Caco-2 (cell line): ENCODE measurements at regions not wholly inside any gene's neighbourhood (a gene's known extent, or its start where the extent isn't known, plus 50 kb on each side); places are given as distances from the start of the nearest gene placed in this dataset.

Experiments used
- BruUV-seq: library from RNA; stranded (reverse); fragments of 400-500 nt; replicated peaks from 2 replicates; lab custom pipeline; 2021; lab: Mats Ljungman, UMichigan
- CTCF ChIA-PET: fragments of 300-600 bp; sonication (Branson Sonifier 250); formaldehyde crosslinking; loops from one replicate; lab custom pipeline; 2022; ENCODE audit warnings: antibody characterized with exemption; lab: Charles Lee
- POLR2A ChIA-PET: fragments of 300-600 bp; sonication (Branson Sonifier 250); formaldehyde crosslinking; loops from one replicate; lab custom pipeline; 2022; ENCODE audit warnings: antibody characterized with exemption; lab: Charles Lee
- DNase-seq, 2 experiments: peaks; one replicate each; pipeline versions ENCODE4 v3.0.0 to v3.0.0-alpha.2; 2020 to 2022
- H3K27me3 ChIP-seq: replicated peaks from 2 replicates; pipeline ENCODE4 v1.6.0; 2011; ENCODE audit warnings: low read length; ENCODE audit not compliant: control insufficient read depth, insufficient read depth
- H3K36me3 ChIP-seq: 2 replicates; pipeline ENCODE4 v1.5.1; 2011; ENCODE audit warnings: low read length; ENCODE audit not compliant: control insufficient read depth, insufficient read depth
- H3K4me1 ChIP-seq: fragments of 250-450 bp; sonication (Bioruptor Pico); 2 replicates; pipeline ENCODE4 v1.5.1; 2020; ENCODE audit warnings: mild to moderate bottlenecking
- H3K4me3 ChIP-seq: 2 replicates; pipeline ENCODE4 v1.5.1; 2011; ENCODE audit warnings: low read depth, mild to moderate bottlenecking, control low read depth, low read length
- H3K9me3 ChIP-seq: fragments of 250-450 bp; sonication (Bioruptor Pico); 2 replicates; pipeline ENCODE4 v1.5.1; 2020; ENCODE audit warnings: mild to moderate bottlenecking, moderate library complexity
- H3K27ac Mint-ChIP-seq: one replicate; pipeline ENCODE4 v1.8.0; 2022; ENCODE audit warnings: mixed read lengths; ENCODE audit not compliant: unreplicated experiment
- H3K27me3 Mint-ChIP-seq: one replicate; pipeline ENCODE4 v1.8.0; 2022; ENCODE audit warnings: mixed read lengths; ENCODE audit not compliant: insufficient read depth, unreplicated experiment
- H3K36me3 Mint-ChIP-seq: one replicate; pipeline ENCODE4 v1.8.0; 2022; ENCODE audit warnings: mild to moderate bottlenecking, mixed read lengths; ENCODE audit not compliant: insufficient read depth, unreplicated experiment
- H3K4me1 Mint-ChIP-seq: one replicate; pipeline ENCODE4 v1.8.0; 2022; ENCODE audit warnings: low read depth, mixed read lengths; ENCODE audit not compliant: unreplicated experiment
- H3K4me3 Mint-ChIP-seq: one replicate; pipeline ENCODE4 v1.8.0; 2022; ENCODE audit warnings: mild to moderate bottlenecking, moderate library complexity, mixed read lengths; ENCODE audit not compliant: unreplicated experiment
- H3K9me3 Mint-ChIP-seq: one replicate; pipeline ENCODE4 v1.8.0; 2022; ENCODE audit warnings: mixed read lengths; ENCODE audit not compliant: unreplicated experiment
- CTCF ChIP-seq, 2 experiments: fragments of 200-600 bp in 1 of 2; IDR thresholded peaks; 1 replicate in 1 of 2; 2 replicates in 1 of 2; pipeline versions ENCODE4 v1.5.1 to v1.8.0; 2011 to 2022; ENCODE audit warnings: antibody characterized with exemption in 1 of 2, control low read depth in 1 of 2, inconsistent platforms in 1 of 2, low read depth in 1 of 2, low read length in 1 of 2, mild to moderate bottlenecking in 1 of 2, moderate library complexity in 1 of 2; ENCODE audit not compliant: insufficient read depth in 1 of 2, severe bottlenecking in 1 of 2, unreplicated experiment in 1 of 2
- intact Hi-C: fragments of 100-400 bp; cut with micrococcal nuclease; formaldehyde crosslinking; loops from one replicate; pipeline ENCODE4 v1.10.0; 2022; ENCODE audit not compliant: unreplicated experiment

GRCh38 chr12:24125280-24125679 lies 175.8 kb upstream of the SOX5 start:
- Mint-ChIP-seq H3K4me3 (no peak overlapping the region), H3K27ac (no peak overlapping the region), H3K36me3 (no peaks in the 10 kb centered on the region), H3K9me3 (no peaks in the 10 kb centered on the region), H3K27me3 (no peaks in the 10 kb centered on the region), H3K4me1 (peaks cover 11% of the 10 kb centered on the region)
- no peaks in the 10 kb centered on the region for H3K27me3 ChIP-seq
- H3K4me3 ChIP-seq: no peak overlapping the region
- TF ChIP-seq CTCF (IDR thresholded peaks at IDR 0.05; ENCODE audit: insufficient read depth in 1 of 2, low read depth in 1 of 2, low read length in 1 of 2, severe bottlenecking in 1 of 2, unreplicated experiment in 1 of 2): no peak
- BruUV-seq: no TSS peak
- H3K4me1 ChIP-seq: peaks cover 8% of the 10 kb centered on the region; the same call in 1 of the 2 replicates
- intact Hi-C loops: no loop called here
- CTCF ChIA-PET: no interaction called here
- H3K9me3 ChIP-seq: 0 out of 2 replicates have a peak, but pooled peaks cover 3% of the 10 kb centered on the region
- POLR2A ChIA-PET: no interaction called here
- DNase-seq: no peak
- H3K36me3 ChIP-seq: no peaks in the 10 kb centered on the region

GRCh38 chr12:24121911-24122310 lies 172.4 kb upstream of the SOX5 start:
- POLR2A ChIA-PET: no interaction called here
- H3K27me3 Mint-ChIP-seq: no peaks in the 10 kb centered on the region
- no peak overlapping the region for H3K4me3 Mint-ChIP-seq
- no peaks in the 10 kb centered on the region for H3K9me3 Mint-ChIP-seq
- DNase-seq: no peak
- 0 out of 2 replicates have a peak, but pooled peaks cover 3% of the 10 kb centered on the region for H3K9me3 ChIP-seq
- no peaks in the 10 kb centered on the region for H3K36me3 ChIP-seq
- H3K4me1 Mint-ChIP-seq: peaks cover 7% of the 10 kb centered on the region
- CTCF ChIA-PET: no interaction called here
- no TSS peak for BruUV-seq
- peaks cover 13% of the 10 kb centered on the region; the same call in 1 of the 2 replicates for H3K4me1 ChIP-seq
- intact Hi-C loops: loop anchor here (1.0 kb wide), 1 partner anchor 11 kb away; no protein-coding TSS in a partner anchor
- H3K4me3 ChIP-seq: no peak overlapping the region
- TF ChIP-seq CTCF (IDR thresholded peaks at IDR 0.05; ENCODE audit: insufficient read depth in 1 of 2, low read depth in 1 of 2, low read length in 1 of 2, severe bottlenecking in 1 of 2, unreplicated experiment in 1 of 2): no peak
- no peaks in the 10 kb centered on the region for H3K36me3 Mint-ChIP-seq
- no peaks in the 10 kb centered on the region for H3K27me3 ChIP-seq
- H3K27ac Mint-ChIP-seq: peak overlapping the region; percentile 5

- Mint-ChIP-seq H3K4me3 (no peak overlapping the region), H3K36me3 (no peaks in the 10 kb centered on the region)
- POLR2A ChIA-PET: no interaction called here
Observed at GRCh38 chr12:24118668-24119067, 169.2 kb upstream of the SOX5 start.

More at GRCh38 chr12:24118668-24119067, 169.2 kb upstream of the SOX5 start:
- Mint-ChIP-seq H3K9me3 (no peaks in the 10 kb centered on the region), H3K4me1 (peaks cover 15% of the 10 kb centered on the region), H3K27me3 (no peaks in the 10 kb centered on the region), H3K27ac (no peak overlapping the region)
- Histone ChIP-seq H3K4me3 (no peak overlapping the region), H3K4me1 (peaks cover 13% of the 10 kb centered on the region; the same call in 1 of the 2 replicates), H3K36me3 (no peaks in the 10 kb centered on the region), H3K9me3 (0 out of 2 replicates have a peak, but pooled peaks cover 3% of the 10 kb centered on the region), H3K27me3 (no peaks in the 10 kb centered on the region)
- intact Hi-C loops: no loop called here
- TF ChIP-seq CTCF (IDR thresholded peaks at IDR 0.05; ENCODE audit: insufficient read depth in 1 of 2, low read depth in 1 of 2, low read length in 1 of 2, severe bottlenecking in 1 of 2, unreplicated experiment in 1 of 2): no peak
- no TSS peak for BruUV-seq
- no peak for DNase-seq
- CTCF ChIA-PET: no interaction called here
